GM23338 (cell line): ENCODE measurements at regions not wholly inside any gene's neighbourhood (a gene's known extent, or its start where the extent isn't known, plus 50 kb on each side); places are given as distances from the start of the nearest gene placed in this dataset.

Experiments used
- ATAC-seq: fragments of 200-7000 bp; cut with Tn5 transposase; 3 replicates; pipeline ENCODE4 v1.9.1; 2020
- DNase-seq: peaks from one replicate; pipeline ENCODE4 v3.0.0-alpha.2; 2015; ENCODE audit warnings: low spot score
- H2AFZ ChIP-seq: fragments of 200-600 bp; sonication (generic); 2 replicates; pipeline ENCODE4 v1.8.0; 2016; ENCODE audit warnings: antibody characterized with exemption, mild to moderate bottlenecking, moderate library complexity
- H3F3A ChIP-seq: fragments of 200-600 bp; sonication (generic); replicated peaks from 2 replicates; pipeline ENCODE4 v1.8.0; 2017; ENCODE audit warnings: antibody characterized with exemption, mixed run types, low read depth
- H3K27ac ChIP-seq: fragments of 200-600 bp; sonication (generic); 2 replicates; pipeline ENCODE4 v1.6.1; 2016; ENCODE audit warnings: low read depth
- H3K27me3 ChIP-seq: fragments of 200-600 bp; sonication (generic); 2 replicates; pipeline ENCODE4 v1.8.0; 2016; ENCODE audit warnings: mild to moderate bottlenecking, mixed run types, moderate library complexity; ENCODE audit not compliant: insufficient read depth
- H3K36me3 ChIP-seq: fragments of 200-600 bp; sonication (generic); 2 replicates; pipeline ENCODE4 v1.8.0; 2016; ENCODE audit warnings: mild to moderate bottlenecking; ENCODE audit not compliant: insufficient read depth
- H3K4me1 ChIP-seq: fragments of 200-600 bp; sonication (generic); 2 replicates; pipeline ENCODE4 v1.8.0; 2016; ENCODE audit warnings: mild to moderate bottlenecking, moderate library complexity; ENCODE audit not compliant: insufficient read depth
- H3K4me2 ChIP-seq: fragments of 200-600 bp; sonication (generic); 2 replicates; pipeline ENCODE4 v1.7.1; 2017; ENCODE audit warnings: mixed run types
- H3K4me3 ChIP-seq: fragments of 200-600 bp; sonication (generic); 2 replicates; pipeline ENCODE4 v1.6.1; 2016; ENCODE audit warnings: mixed run types
- H3K79me2 ChIP-seq: fragments of 200-600 bp; sonication (generic); replicated peaks from 2 replicates; pipeline ENCODE4 v1.8.0; 2017; ENCODE audit warnings: mild to moderate bottlenecking; ENCODE audit not compliant: insufficient read depth
- H3K9me2 ChIP-seq: fragments of 200-600 bp; sonication (generic); 2 replicates; pipeline ENCODE4 v1.8.0; 2017; ENCODE audit not compliant: insufficient read depth
- H4K20me1 ChIP-seq: fragments of 200-600 bp; sonication (generic); replicated peaks from 2 replicates; pipeline ENCODE4 v1.8.0; 2017; ENCODE audit warnings: mild to moderate bottlenecking; ENCODE audit not compliant: insufficient read depth
- H3K27ac Mint-ChIP-seq: 2 replicates; pipeline ENCODE4 v1.8.0; 2020; ENCODE audit warnings: inconsistent platforms, mild to moderate bottlenecking, moderate library complexity, mixed read lengths
- H3K27me3 Mint-ChIP-seq: 3 replicates; pipeline ENCODE4 v1.8.0; 2022; ENCODE audit warnings: low read depth, mild to moderate bottlenecking, moderate library complexity, mixed read lengths, inconsistent platforms; ENCODE audit not compliant: insufficient read depth, poor library complexity
- H3K36me3 Mint-ChIP-seq: 3 replicates; pipeline ENCODE4 v1.8.0; 2021; ENCODE audit warnings: low read depth, mild to moderate bottlenecking, inconsistent platforms, moderate library complexity, mixed read lengths
- H3K4me1 Mint-ChIP-seq: 3 replicates; pipeline ENCODE4 v1.8.0; 2020; ENCODE audit warnings: mild to moderate bottlenecking, inconsistent platforms, mixed read lengths
- H3K4me3 Mint-ChIP-seq: 3 replicates; pipeline ENCODE4 v1.8.0; 2021; ENCODE audit warnings: moderate library complexity, mild to moderate bottlenecking, inconsistent platforms, mixed read lengths
- H3K9me3 Mint-ChIP-seq: 3 replicates; pipeline ENCODE4 v1.8.0; 2020; ENCODE audit warnings: moderate library complexity, mild to moderate bottlenecking, inconsistent platforms, mixed read lengths
- CREB1 ChIP-seq: fragments of 250-450 bp; sonication (Bioruptor Pico); IDR thresholded peaks from 2 replicates; pipeline ENCODE4 v1.5.0; 2020; ENCODE audit warnings: low read depth, mild to moderate bottlenecking, moderate library complexity
- EZH2 ChIP-seq: fragments of 200-600 bp; sonication (generic); IDR thresholded peaks from one replicate; pipeline ENCODE4 v1.8.0; 2017; ENCODE audit warnings: antibody characterized with exemption, mild to moderate bottlenecking, low read depth; ENCODE audit not compliant: unreplicated experiment
- NANOG ChIP-seq: IDR thresholded peaks from 2 replicates; pipeline ENCODE4 v1.6.1; 2016; ENCODE audit warnings: antibody characterized with exemption, borderline replicate concordance
- POLR2AphosphoS5 ChIP-seq: IDR thresholded peaks from 2 replicates; pipeline ENCODE4 v1.6.1; 2016; ENCODE audit warnings: antibody characterized with exemption, low read depth
- ZNF114 ChIP-seq: fragments of 250-450 bp; sonication (Bioruptor Pico); IDR thresholded peaks from 2 replicates; pipeline ENCODE4 v1.5.0; 2020; ENCODE audit warnings: mild to moderate bottlenecking, moderate library complexity
- TF ChIP-seq, protein P1 (sequence below), 2 experiments: fragments of 200-600 bp in 1 of 2; sonication (generic) in 1 of 2; conservative IDR thresholded peaks; 2 replicates each; pipeline versions ENCODE4 v1.5.1 to v1.6.1; 2016 to 2017; ENCODE audit warnings: antibody characterized with exemption in 2 of 2, low read depth in 2 of 2, mild to moderate bottlenecking in 2 of 2, moderate library complexity in 1 of 2
- TF ChIP-seq, protein P2 (sequence below): IDR thresholded peaks from 2 replicates; pipeline ENCODE4 v1.6.1; 2016; ENCODE audit warnings: antibody characterized with exemption

DNA sequence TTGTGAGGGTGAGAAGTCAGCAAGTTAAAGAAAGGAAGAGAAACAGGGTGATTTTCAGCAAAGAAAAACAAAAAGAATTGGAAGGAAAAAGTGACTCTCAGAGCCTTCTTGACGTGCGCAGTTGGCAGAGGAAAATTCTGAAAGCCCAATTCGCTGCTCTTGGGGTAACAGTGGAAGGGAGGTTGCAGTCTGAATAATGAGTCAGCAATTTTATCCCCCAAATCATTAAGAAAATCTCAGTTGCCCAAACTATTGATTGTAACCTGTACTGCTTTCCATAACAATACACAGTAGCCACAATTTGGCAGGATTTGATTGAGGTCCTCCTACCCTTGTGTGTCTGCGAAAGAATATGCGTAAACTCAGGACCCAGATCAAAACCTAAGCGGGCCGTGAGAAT, 309.1 kb downstream of the EMP1 start:
- Mint-ChIP-seq H3K27me3 (no peaks in the 10 kb centered on the region), H3K9me3 (no peaks in the 10 kb centered on the region), H3K4me3 (no peak overlapping the region), H3K27ac (no peak overlapping the region), H3K36me3 (no peaks in the 10 kb centered on the region), H3K4me1 (no peaks in the 10 kb centered on the region)
- no peak for DNase-seq
- peak overlapping the region; percentile 57 for H2AFZ ChIP-seq
- no peak for ATAC-seq
- no peak overlapping the region for H3K4me3 ChIP-seq
- no peak overlapping the region for H3K4me2 ChIP-seq
- no peak for TF ChIP-seq CREB1 (CRISPR knock-in tag)
- TF ChIP-seq, protein P1, sequence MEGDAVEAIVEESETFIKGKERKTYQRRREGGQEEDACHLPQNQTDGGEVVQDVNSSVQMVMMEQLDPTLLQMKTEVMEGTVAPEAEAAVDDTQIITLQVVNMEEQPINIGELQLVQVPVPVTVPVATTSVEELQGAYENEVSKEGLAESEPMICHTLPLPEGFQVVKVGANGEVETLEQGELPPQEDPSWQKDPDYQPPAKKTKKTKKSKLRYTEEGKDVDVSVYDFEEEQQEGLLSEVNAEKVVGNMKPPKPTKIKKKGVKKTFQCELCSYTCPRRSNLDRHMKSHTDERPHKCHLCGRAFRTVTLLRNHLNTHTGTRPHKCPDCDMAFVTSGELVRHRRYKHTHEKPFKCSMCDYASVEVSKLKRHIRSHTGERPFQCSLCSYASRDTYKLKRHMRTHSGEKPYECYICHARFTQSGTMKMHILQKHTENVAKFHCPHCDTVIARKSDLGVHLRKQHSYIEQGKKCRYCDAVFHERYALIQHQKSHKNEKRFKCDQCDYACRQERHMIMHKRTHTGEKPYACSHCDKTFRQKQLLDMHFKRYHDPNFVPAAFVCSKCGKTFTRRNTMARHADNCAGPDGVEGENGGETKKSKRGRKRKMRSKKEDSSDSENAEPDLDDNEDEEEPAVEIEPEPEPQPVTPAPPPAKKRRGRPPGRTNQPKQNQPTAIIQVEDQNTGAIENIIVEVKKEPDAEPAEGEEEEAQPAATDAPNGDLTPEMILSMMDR (conservative IDR thresholded peaks at IDR 0.05; ENCODE audit: low read depth in 2 of 2), result no peak
- no peaks in the 10 kb centered on the region for H3K27me3 ChIP-seq
- peaks cover 9% of the 10 kb centered on the region; the same call in 1 of the 2 replicates for H3K9me2 ChIP-seq
- H3K79me2 ChIP-seq, result no peaks in the 10 kb centered on the region
- H3K27ac ChIP-seq, result no peak overlapping the region
- no peaks in the 10 kb centered on the region for H3F3A ChIP-seq
- no peaks in the 10 kb centered on the region for H3K36me3 ChIP-seq
- no peaks in the 10 kb centered on the region for H4K20me1 ChIP-seq
- H3K4me1 ChIP-seq, result peaks cover 9% of the 10 kb centered on the region

DNA sequence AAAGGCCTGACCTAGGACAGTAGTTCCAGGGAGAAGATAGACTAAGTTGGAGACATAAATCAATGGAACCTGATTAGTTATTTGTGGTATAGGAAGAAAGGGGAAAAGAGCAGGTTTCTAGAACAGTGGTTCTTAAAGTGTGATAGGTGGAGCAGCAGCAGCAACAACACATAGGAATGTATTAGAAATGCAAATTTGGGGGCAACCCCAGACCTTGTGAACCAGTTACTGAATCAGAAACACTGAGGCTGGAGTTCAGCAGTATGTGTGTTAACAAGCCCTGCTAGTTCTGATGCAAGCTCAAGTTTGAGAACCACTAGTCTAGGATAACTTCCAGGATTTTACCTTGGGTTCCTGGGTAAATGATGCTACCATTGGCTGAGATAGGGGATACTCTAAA, 308.7 kb downstream of the EMP1 start:
- Mint-ChIP-seq H3K4me1 (no peaks in the 10 kb centered on the region), H3K36me3 (no peaks in the 10 kb centered on the region), H3K27me3 (no peaks in the 10 kb centered on the region), H3K9me3 (no peaks in the 10 kb centered on the region), H3K4me3 (no peak overlapping the region), H3K27ac (no peak overlapping the region)
- H3K4me1 ChIP-seq, result peaks cover 9% of the 10 kb centered on the region
- H2AFZ ChIP-seq, result peak overlapping the region; percentile 68
- no peak overlapping the region for H3K4me2 ChIP-seq
- H3K9me2 ChIP-seq, result peaks cover 9% of the 10 kb centered on the region; the same call in 1 of the 2 replicates
- TF ChIP-seq, protein P2, sequence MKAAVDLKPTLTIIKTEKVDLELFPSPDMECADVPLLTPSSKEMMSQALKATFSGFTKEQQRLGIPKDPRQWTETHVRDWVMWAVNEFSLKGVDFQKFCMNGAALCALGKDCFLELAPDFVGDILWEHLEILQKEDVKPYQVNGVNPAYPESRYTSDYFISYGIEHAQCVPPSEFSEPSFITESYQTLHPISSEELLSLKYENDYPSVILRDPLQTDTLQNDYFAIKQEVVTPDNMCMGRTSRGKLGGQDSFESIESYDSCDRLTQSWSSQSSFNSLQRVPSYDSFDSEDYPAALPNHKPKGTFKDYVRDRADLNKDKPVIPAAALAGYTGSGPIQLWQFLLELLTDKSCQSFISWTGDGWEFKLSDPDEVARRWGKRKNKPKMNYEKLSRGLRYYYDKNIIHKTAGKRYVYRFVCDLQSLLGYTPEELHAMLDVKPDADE, result no peak
- TF ChIP-seq ZNF114 (CRISPR knock-in tag) (no peak), EZH2 (no peak)
- H3K27ac ChIP-seq, result no peak overlapping the region
- no peaks in the 10 kb centered on the region for H3K27me3 ChIP-seq
- no peaks in the 10 kb centered on the region for H4K20me1 ChIP-seq
- H3F3A ChIP-seq, result no peaks in the 10 kb centered on the region
- ATAC-seq (peak; percentile 76), DNase-seq (peak; percentile 28)
- H3K79me2 ChIP-seq, result no peaks in the 10 kb centered on the region
- no peaks in the 10 kb centered on the region for H3K36me3 ChIP-seq
- no peak overlapping the region for H3K4me3 ChIP-seq

DNA sequence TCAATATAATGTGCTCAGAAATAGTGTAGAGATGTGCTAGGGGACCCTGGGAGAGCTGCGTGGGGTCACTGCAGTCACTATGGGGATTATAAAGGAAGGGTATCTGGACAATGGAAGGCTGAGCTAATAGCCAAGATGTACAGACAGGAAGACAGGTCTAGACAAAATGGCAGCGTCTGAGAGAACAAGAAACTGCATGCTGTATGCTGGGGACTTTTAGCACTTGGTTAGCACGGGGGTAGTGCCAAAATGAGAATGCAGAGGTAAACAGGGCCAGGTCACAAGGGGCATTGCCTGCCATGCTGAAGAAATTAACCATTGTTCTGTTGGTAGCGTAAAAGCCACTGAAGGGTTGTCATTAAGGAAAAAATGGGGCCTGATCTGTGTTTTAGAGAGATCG, 308.2 kb downstream of the EMP1 start:
- no peaks in the 10 kb centered on the region for H4K20me1 ChIP-seq
- no peaks in the 10 kb centered on the region for H3F3A ChIP-seq
- peaks cover 9% of the 10 kb centered on the region; the same call in 1 of the 2 replicates for H3K9me2 ChIP-seq
- no peak overlapping the region for H3K4me3 ChIP-seq
- no peak overlapping the region for H3K27ac ChIP-seq
- H3K9me3 Mint-ChIP-seq, result no peaks in the 10 kb centered on the region
- ATAC-seq, result no peak
- DNase-seq, result no peak
- H3K4me2 ChIP-seq, result no peak overlapping the region
- no peaks in the 10 kb centered on the region for H3K36me3 Mint-ChIP-seq
- H3K27me3 Mint-ChIP-seq, result peaks cover 1% of the 10 kb centered on the region
- no peaks in the 10 kb centered on the region for H3K36me3 ChIP-seq
- H3K79me2 ChIP-seq, result no peaks in the 10 kb centered on the region
- H3K4me3 Mint-ChIP-seq, result no peak overlapping the region
- peak overlapping the region; percentile 68; the same call in 1 of the 2 replicates for H2AFZ ChIP-seq
- H3K4me1 Mint-ChIP-seq, result no peaks in the 10 kb centered on the region
- H3K27ac Mint-ChIP-seq, result no peak overlapping the region
- peaks cover 9% of the 10 kb centered on the region for H3K4me1 ChIP-seq
- no peaks in the 10 kb centered on the region for H3K27me3 ChIP-seq
- TF ChIP-seq, protein P2, result no peak
- TF ChIP-seq NANOG (no peak), POLR2AphosphoS5 (no peak)
